H9 (cell line): ENCODE measurements at regions not wholly inside any gene's neighbourhood (a gene's known extent, or its start where the extent isn't known, plus 50 kb on each side); places are given as distances from the start of the nearest gene placed in this dataset.

Source experiments
- DNase-seq: peaks from one replicate; pipeline ENCODE4 v3.0.0-alpha.2; 2017
- H2AFZ ChIP-seq: one replicate; pipeline ENCODE4 v1.6.1; 2013; ENCODE audit warnings: mild to moderate bottlenecking, low read length, control low read depth, moderate library complexity
- H2AK5ac ChIP-seq: 2 replicates; pipeline ENCODE4 v1.6.1; 2013; ENCODE audit warnings: low read length, control low read depth, mixed read lengths; ENCODE audit not compliant: insufficient read length
- H2BK120ac ChIP-seq: one replicate; pipeline ENCODE4 v1.6.1; 2013; ENCODE audit warnings: low read depth, mild to moderate bottlenecking, low read length, control low read depth, inconsistent platforms; ENCODE audit not compliant: poor library complexity, severe bottlenecking
- H2BK12ac ChIP-seq: 2 replicates; pipeline ENCODE4 v1.6.1; 2013; ENCODE audit warnings: low read length, control low read depth, mixed read lengths, low read depth; ENCODE audit not compliant: insufficient read length
- H2BK15ac ChIP-seq: 2 replicates; pipeline ENCODE4 v1.6.1; 2013; ENCODE audit warnings: low read depth, low read length, control low read depth
- H2BK20ac ChIP-seq: one replicate; pipeline ENCODE4 v1.6.1; 2013; ENCODE audit warnings: low read depth, mild to moderate bottlenecking, low read length, control low read depth, inconsistent platforms; ENCODE audit not compliant: poor library complexity, severe bottlenecking
- H2BK5ac ChIP-seq: 2 replicates; pipeline ENCODE4 v1.6.1; 2013; ENCODE audit warnings: low read length, control low read depth, mixed read lengths; ENCODE audit not compliant: insufficient read length
- H3K14ac ChIP-seq: 2 replicates; pipeline ENCODE4 v1.6.1; 2013; ENCODE audit warnings: low read length, control low read depth; ENCODE audit not compliant: insufficient read depth
- H3K18ac ChIP-seq: 2 replicates; pipeline ENCODE4 v1.6.1; 2013; ENCODE audit warnings: low read depth, mild to moderate bottlenecking, mixed read lengths, low read length, control low read depth; ENCODE audit not compliant: insufficient read length
- H3K23ac ChIP-seq: 2 replicates; pipeline ENCODE4 v1.6.1; 2013; ENCODE audit warnings: low read length, control low read depth, mixed read lengths, low read depth; ENCODE audit not compliant: insufficient read length
- H3K23me2 ChIP-seq: 2 replicates; pipeline ENCODE4 v1.6.1; 2013; ENCODE audit warnings: low read depth, mild to moderate bottlenecking, mixed read lengths, low read length, control low read depth; ENCODE audit not compliant: insufficient read length, poor library complexity, severe bottlenecking
- H3K27ac ChIP-seq: 2 replicates; pipeline ENCODE4 v1.5.1; 2013; ENCODE audit warnings: low read length, control low read depth, mixed read lengths, low read depth; ENCODE audit not compliant: insufficient read length
- H3K27me3 ChIP-seq: 2 replicates; pipeline ENCODE4 v1.6.1; 2013; ENCODE audit warnings: low read length, control low read depth, inconsistent platforms; ENCODE audit not compliant: insufficient read depth
- H3K4ac ChIP-seq: 2 replicates; pipeline ENCODE4 v1.6.1; 2013; ENCODE audit warnings: low read depth, mild to moderate bottlenecking, control low read depth, inconsistent platforms, low read length, moderate library complexity
- H3K4me1 ChIP-seq: 2 replicates; pipeline ENCODE4 v1.6.1; 2013; ENCODE audit warnings: low read length, control low read depth, inconsistent platforms; ENCODE audit not compliant: insufficient read depth
- H3K4me2 ChIP-seq: 2 replicates; pipeline ENCODE4 v1.6.1; 2013; ENCODE audit warnings: low read length, control low read depth, mixed read lengths; ENCODE audit not compliant: insufficient read length, insufficient read depth
- H3K56ac ChIP-seq: 2 replicates; pipeline ENCODE4 v1.6.1; 2013; ENCODE audit warnings: low read depth, mild to moderate bottlenecking, mixed read lengths, low read length, control low read depth; ENCODE audit not compliant: insufficient read length
- H3K79me1 ChIP-seq: 2 replicates; pipeline ENCODE4 v1.6.1; 2013; ENCODE audit warnings: low read depth, mild to moderate bottlenecking, moderate library complexity, low read length, control low read depth, inconsistent platforms; ENCODE audit not compliant: insufficient read depth, poor library complexity, severe bottlenecking
- H3K79me2 ChIP-seq: 2 replicates; pipeline ENCODE4 v1.6.1; 2013; ENCODE audit warnings: low read length, control low read depth, inconsistent platforms; ENCODE audit not compliant: insufficient read depth
- H3K9ac ChIP-seq: 2 replicates; pipeline ENCODE4 v1.6.1; 2013; ENCODE audit warnings: low read length, control low read depth, mixed read lengths; ENCODE audit not compliant: insufficient read length; ENCODE audit errors: extremely low read depth
- H3K9me3 ChIP-seq: one replicate; pipeline ENCODE4 v1.6.1; 2013; ENCODE audit warnings: low read depth, low read length, inconsistent platforms; ENCODE audit not compliant: control insufficient read depth
- H3T11ph ChIP-seq: one replicate; pipeline ENCODE4 v1.6.1; 2013; ENCODE audit warnings: mild to moderate bottlenecking, low read length, control low read depth, inconsistent platforms
- H4K20me1 ChIP-seq: one replicate; pipeline ENCODE4 v1.6.1; 2013; ENCODE audit not compliant: control insufficient read depth, insufficient read length, insufficient read depth
- H4K5ac ChIP-seq: 2 replicates; pipeline ENCODE4 v1.6.1; 2013; ENCODE audit warnings: low read depth, mild to moderate bottlenecking, mixed read lengths, low read length, control low read depth; ENCODE audit not compliant: insufficient read length
- H4K8ac ChIP-seq: replicated peaks from 2 replicates; pipeline ENCODE4 v1.6.1; 2013; ENCODE audit warnings: low read length, control low read depth, mixed read lengths, low read depth; ENCODE audit not compliant: insufficient read length
- H4K91ac ChIP-seq: 2 replicates; pipeline ENCODE4 v1.6.1; 2013; ENCODE audit warnings: low read depth, mild to moderate bottlenecking, moderate library complexity, mixed read lengths, low read length, control low read depth; ENCODE audit not compliant: insufficient read length
- H3K27ac Mint-ChIP-seq, 3 experiments: 2 replicates in 2 of 3; 3 replicates in 1 of 3; pipeline ENCODE4 v1.8.0; 2020 to 2021; ENCODE audit warnings: mixed read lengths in 3 of 3, mild to moderate bottlenecking in 1 of 3, moderate library complexity in 1 of 3
- H3K27me3 Mint-ChIP-seq: 2 replicates; pipeline ENCODE4 v1.8.0; 2021; ENCODE audit warnings: low read depth, mild to moderate bottlenecking, moderate library complexity, mixed read lengths
- H3K36me3 Mint-ChIP-seq, 3 experiments: 2 replicates in 2 of 3; 3 replicates in 1 of 3; pipeline ENCODE4 v1.8.0; 2020 to 2021; ENCODE audit warnings: low read depth in 3 of 3, mixed read lengths in 3 of 3; ENCODE audit not compliant: insufficient read depth in 1 of 3
- H3K4me1 Mint-ChIP-seq, 2 experiments: 2 replicates each; pipeline ENCODE4 v1.8.0; 2020; ENCODE audit warnings: mixed read lengths in 2 of 2
- H3K4me3 Mint-ChIP-seq, 2 experiments: 2 replicates in 1 of 2; 3 replicates in 1 of 2; pipeline ENCODE4 v1.8.0; 2020 to 2021; ENCODE audit warnings: mild to moderate bottlenecking in 2 of 2, mixed read lengths in 2 of 2, moderate library complexity in 1 of 2
- H3K9me3 Mint-ChIP-seq, 2 experiments: 2 replicates in 1 of 2; 3 replicates in 1 of 2; pipeline ENCODE4 v1.8.0; 2020; ENCODE audit warnings: mild to moderate bottlenecking in 2 of 2, mixed read lengths in 2 of 2, moderate library complexity in 1 of 2
- WGBS: extraction: QIAGEN DNeasy Blood & Tissue Kit; methylation state at CpG from one replicate; pipeline ENCODE4 v1.1.7; 2013; ENCODE audit warnings: missing lambda C conversion rate, low lambda C conversion rate, mixed read lengths; ENCODE audit not compliant: insufficient read length; ENCODE audit errors: extremely low coverage; 5-methylcytosine and 5-hydroxymethylcytosine counted together
- TF ChIP-seq, protein P1 (sequence below): fragments of 200-600 bp; sonication (generic); conservative IDR thresholded peaks from 3 replicates; pipeline ENCODE4 v1.8.0; 2021; ENCODE audit warnings: antibody characterized with exemption, mild to moderate bottlenecking

- no peak overlapping the region for H4K5ac ChIP-seq
- no peaks in the 10 kb centered on the region for H3K23me2 ChIP-seq
- H2AK5ac ChIP-seq = no peak overlapping the region
- no peak overlapping the region for H3T11ph ChIP-seq
- H3K4me1 ChIP-seq = no peaks in the 10 kb centered on the region
- no peak overlapping the region for H4K91ac ChIP-seq
- H3K56ac ChIP-seq = no peak overlapping the region
- Mint-ChIP-seq H3K4me3 (no peak overlapping the region), H3K27me3 (no peaks in the 10 kb centered on the region; the same call in 1 of the 2 replicates), H3K36me3 (peaks cover 0 to 2% (median 0%) of the 10 kb centered on the region in 3 experiments; a peak in 1 of 7 replicates), H3K27ac (no peak overlapping the region), H3K4me1 (0 out of 4 replicates have a peak, but pooled peaks cover 0 to 4% of the 10 kb centered on the region in 2 experiments), H3K9me3 (peaks cover 0 to 5% of the 10 kb centered on the region in 2 experiments; a peak in 2 of 5 replicates)
- no peaks in the 10 kb centered on the region for H3K27me3 ChIP-seq
- H2AFZ ChIP-seq = no peak overlapping the region
- H2BK5ac ChIP-seq = no peak overlapping the region
- no peak overlapping the region for H3K4ac ChIP-seq
- TF ChIP-seq, protein P1, sequence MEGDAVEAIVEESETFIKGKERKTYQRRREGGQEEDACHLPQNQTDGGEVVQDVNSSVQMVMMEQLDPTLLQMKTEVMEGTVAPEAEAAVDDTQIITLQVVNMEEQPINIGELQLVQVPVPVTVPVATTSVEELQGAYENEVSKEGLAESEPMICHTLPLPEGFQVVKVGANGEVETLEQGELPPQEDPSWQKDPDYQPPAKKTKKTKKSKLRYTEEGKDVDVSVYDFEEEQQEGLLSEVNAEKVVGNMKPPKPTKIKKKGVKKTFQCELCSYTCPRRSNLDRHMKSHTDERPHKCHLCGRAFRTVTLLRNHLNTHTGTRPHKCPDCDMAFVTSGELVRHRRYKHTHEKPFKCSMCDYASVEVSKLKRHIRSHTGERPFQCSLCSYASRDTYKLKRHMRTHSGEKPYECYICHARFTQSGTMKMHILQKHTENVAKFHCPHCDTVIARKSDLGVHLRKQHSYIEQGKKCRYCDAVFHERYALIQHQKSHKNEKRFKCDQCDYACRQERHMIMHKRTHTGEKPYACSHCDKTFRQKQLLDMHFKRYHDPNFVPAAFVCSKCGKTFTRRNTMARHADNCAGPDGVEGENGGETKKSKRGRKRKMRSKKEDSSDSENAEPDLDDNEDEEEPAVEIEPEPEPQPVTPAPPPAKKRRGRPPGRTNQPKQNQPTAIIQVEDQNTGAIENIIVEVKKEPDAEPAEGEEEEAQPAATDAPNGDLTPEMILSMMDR = no peak
- no peak overlapping the region for H3K27ac ChIP-seq
- H3K9ac ChIP-seq = no peak overlapping the region
- no peaks in the 10 kb centered on the region for H3K79me2 ChIP-seq
- WGBS = no CpG with 5 or more reads among the region's 2 CpGs
- H3K14ac ChIP-seq = no peak overlapping the region
- no peak overlapping the region for H2BK20ac ChIP-seq
- H4K8ac ChIP-seq = no peak overlapping the region
- H4K20me1 ChIP-seq = no peaks in the 10 kb centered on the region
- H3K18ac ChIP-seq = no peak overlapping the region
- H2BK15ac ChIP-seq = no peak overlapping the region
- H2BK120ac ChIP-seq = no peak overlapping the region
- H3K79me1 ChIP-seq = no peaks in the 10 kb centered on the region
- no peak overlapping the region for H3K4me2 ChIP-seq
- DNase-seq = no peak
- H3K9me3 ChIP-seq = no peaks in the 10 kb centered on the region
- H3K23ac ChIP-seq = no peak overlapping the region
- H2BK12ac ChIP-seq = no peak overlapping the region
Measured at GRCh38 chr5:155678371-155678770, 648.6 kb upstream of the SGCD start.
